Adrenal gland (tissue), 9 donors: ENCODE measurements at regions not wholly inside any gene's neighbourhood (a gene's known extent, or its start where the extent isn't known, plus 50 kb on each side); places are given as distances from the start of the nearest gene placed in this dataset.

ENCODE experiments used
- DNase-seq, 7 donors: peaks; one replicate each; pipeline ENCODE4 v3.0.0-alpha.2; 2019 to 2020
- H3K27ac ChIP-seq, 5 donors: fragments of 200-600 bp; sonication (generic) in 4 of 5; 1 replicate in 3 of 5; 2 replicates in 2 of 5; pipeline versions ENCODE4 v1.5.1 to v1.8.0; 2016 to 2020; ENCODE audit warnings: mild to moderate bottlenecking in 1 of 5
- H3K27me3 ChIP-seq: fragments of 200-600 bp; 2 replicates; pipeline ENCODE4 v1.8.0; 2021
- H3K36me3 ChIP-seq, 2 donors: fragments of 200-600 bp; replicated peaks in 1 of 2; 1 replicate in 1 of 2; 2 replicates in 1 of 2; pipeline versions ENCODE4 v1.5.1 to v1.8.0; 2018 to 2022
- H3K4me1 ChIP-seq, 2 donors: fragments of 200-600 bp; replicated peaks in 1 of 2; 1 replicate in 1 of 2; 2 replicates in 1 of 2; pipeline versions ENCODE4 v1.5.1 to v1.8.0; 2018 to 2021
- H3K4me3 ChIP-seq, 4 donors: fragments of 200-600 bp; sonication (generic) in 3 of 4; one replicate each; pipeline ENCODE4 v1.5.1; 2016 to 2018
- H3K9me3 ChIP-seq, 3 donors: fragments of 200-600 bp; sonication (generic) in 1 of 3; replicated peaks in 1 of 3; 1 replicate in 2 of 3; 2 replicates in 1 of 3; pipeline versions ENCODE4 v1.5.1 to v1.8.0; 2016 to 2021
- POLR2A ChIP-seq, 2 donors: fragments of 450-650 bp; IDR thresholded peaks; one replicate each; pipeline ENCODE4 v1.6.1; 2017; ENCODE audit warnings: antibody characterized with exemption in 2 of 2, mild to moderate bottlenecking in 2 of 2, moderate library complexity in 1 of 2
- WGBS, 4 donors: extraction: QIAGEN DNeasy Blood & Tissue Kit in 2 of 4; methylation state at CpG; one replicate each; pipeline versions ENCODE4 v1.1.5 to v1.1.7; 2013 to 2017; 5-methylcytosine and 5-hydroxymethylcytosine counted together
- intact Hi-C, 2 donors: fragments of 100-400 bp; cut with DNase I; formaldehyde crosslinking; loops; one replicate each; pipeline versions ENCODE4 v1.14.1 to v1.15.0; 2022 to 2023
- TF ChIP-seq, protein P1 (sequence below), 6 experiments: fragments of 450-650 bp in 4 of 6; fragments of 200-600 bp in 2 of 6; sonication (generic) in 1 of 6; IDR thresholded peaks; 1 replicate in 5 of 6; 2 replicates in 1 of 6; pipeline versions ENCODE4 v1.5.1 to v1.8.0; 2016 to 2021; ENCODE audit warnings: antibody characterized with exemption in 6 of 6, mild to moderate bottlenecking in 2 of 6, moderate library complexity in 1 of 6
- donor health status: healthy with polysubstance abuse.
- donor health status: Bipolar disorder and iron deficiency.
- donor health status: DM: yes; HTN: yes; CAD: no.
- donor health status: DM: no; HTN: no; CAD: no.
- donor health status: DM: no; HTN: no; CAD: no.

DNA sequence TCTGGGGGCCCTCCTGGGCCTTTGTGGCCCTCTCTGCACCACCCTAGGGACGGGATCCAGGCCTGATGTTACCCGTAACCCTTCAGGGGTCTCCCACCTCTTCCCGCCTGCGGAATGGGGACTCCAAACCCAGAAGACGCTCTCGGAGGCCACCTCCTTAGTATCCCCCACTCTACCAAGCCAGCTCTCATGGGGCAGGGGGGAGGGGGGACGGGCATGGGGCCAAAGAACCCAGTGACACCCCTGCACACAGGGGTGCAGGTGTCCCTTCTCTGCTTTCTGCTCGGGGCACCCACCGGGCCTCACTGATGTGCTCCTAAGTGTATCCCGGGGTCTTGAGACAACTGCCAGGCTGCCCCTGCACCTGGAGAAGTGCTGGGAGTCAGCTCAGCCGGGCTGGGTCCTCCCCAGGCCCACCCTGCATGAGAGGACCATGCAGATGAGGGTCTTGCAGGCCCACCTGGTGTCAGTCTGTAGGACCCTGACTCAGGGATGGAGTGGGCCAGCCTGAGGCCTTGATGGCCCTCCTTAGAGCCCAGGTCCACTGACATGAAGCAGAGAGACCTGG lies 176.9 kb downstream of the IGLL1 start:
- Histone ChIP-seq H3K9me3 (no peaks in the 10 kb centered on the region), H3K27ac (no peak overlapping the region), H3K4me1 (no peaks in the 10 kb centered on the region), H3K4me3 (no peak overlapping the region), H3K27me3 (no peaks in the 10 kb centered on the region), H3K36me3 (no peaks in the 10 kb centered on the region)
- WGBS, 4 donors, result 80 to 91% (median 89%) methylated on average over 1 to 11 of the region's 11 CpGs
- intact Hi-C loops, result loop anchor here in 1 of 2 donors (10.0 kb wide), 1 partner anchor 132 kb away; no protein-coding TSS in a partner anchor
- no peak for TF ChIP-seq POLR2A (IDR thresholded peaks at IDR 0.05)
- TF ChIP-seq, protein P1, sequence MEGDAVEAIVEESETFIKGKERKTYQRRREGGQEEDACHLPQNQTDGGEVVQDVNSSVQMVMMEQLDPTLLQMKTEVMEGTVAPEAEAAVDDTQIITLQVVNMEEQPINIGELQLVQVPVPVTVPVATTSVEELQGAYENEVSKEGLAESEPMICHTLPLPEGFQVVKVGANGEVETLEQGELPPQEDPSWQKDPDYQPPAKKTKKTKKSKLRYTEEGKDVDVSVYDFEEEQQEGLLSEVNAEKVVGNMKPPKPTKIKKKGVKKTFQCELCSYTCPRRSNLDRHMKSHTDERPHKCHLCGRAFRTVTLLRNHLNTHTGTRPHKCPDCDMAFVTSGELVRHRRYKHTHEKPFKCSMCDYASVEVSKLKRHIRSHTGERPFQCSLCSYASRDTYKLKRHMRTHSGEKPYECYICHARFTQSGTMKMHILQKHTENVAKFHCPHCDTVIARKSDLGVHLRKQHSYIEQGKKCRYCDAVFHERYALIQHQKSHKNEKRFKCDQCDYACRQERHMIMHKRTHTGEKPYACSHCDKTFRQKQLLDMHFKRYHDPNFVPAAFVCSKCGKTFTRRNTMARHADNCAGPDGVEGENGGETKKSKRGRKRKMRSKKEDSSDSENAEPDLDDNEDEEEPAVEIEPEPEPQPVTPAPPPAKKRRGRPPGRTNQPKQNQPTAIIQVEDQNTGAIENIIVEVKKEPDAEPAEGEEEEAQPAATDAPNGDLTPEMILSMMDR (IDR thresholded peaks at IDR 0.05), result no peak
- no peak for DNase-seq

DNA sequence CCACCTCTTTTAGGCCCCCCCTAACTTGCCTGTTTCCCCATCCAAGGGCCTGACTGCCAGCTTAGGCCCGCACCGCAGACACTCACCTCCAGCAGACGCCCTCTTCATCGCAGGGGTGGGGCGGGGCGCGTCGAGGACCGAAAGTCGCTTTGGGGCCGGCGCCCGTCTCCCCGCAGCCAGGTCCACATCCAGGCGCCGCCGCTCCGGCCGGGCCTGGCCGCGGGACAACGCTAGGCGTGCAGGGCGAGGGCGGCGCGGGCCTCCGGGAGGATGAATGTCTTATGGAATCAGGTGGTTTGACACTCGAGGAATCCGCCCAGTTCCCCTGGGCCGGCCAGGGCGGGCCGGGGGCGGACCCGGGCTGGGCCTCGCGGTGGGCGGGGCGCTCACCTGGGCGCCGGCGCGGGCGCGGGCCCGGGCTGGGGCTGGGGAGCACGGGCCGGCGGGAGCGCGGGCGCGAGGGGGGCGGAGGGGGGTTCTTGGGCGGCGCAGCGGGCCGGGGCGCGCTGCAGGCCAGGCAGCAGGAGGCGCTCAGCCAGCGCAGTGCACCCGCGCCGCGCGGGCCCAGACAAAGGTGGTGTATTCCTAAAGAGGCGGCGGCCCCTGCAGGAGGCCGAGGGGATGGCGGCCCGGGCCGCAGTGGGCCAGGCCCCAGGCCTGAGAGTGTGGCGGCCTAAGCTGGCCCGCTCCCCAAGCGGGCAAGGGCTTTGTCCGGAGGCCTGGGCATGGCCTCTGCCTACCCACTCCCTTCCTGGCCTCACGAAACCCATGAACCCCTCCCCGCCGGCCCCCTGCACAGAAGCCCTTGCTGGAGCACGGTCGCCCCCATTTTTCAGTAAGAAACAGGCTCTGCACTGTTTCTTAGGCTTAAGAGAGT lies 177.6 kb downstream of the IGLL1 start:
- peak overlapping the region in 1 of 4 donors; percentile 46 for H3K4me3 ChIP-seq
- no peaks in the 10 kb centered on the region for H3K9me3 ChIP-seq
- intact Hi-C loops, result loop anchor here in 1 of 2 donors (10.0 kb wide), 1 partner anchor 132 kb away; no protein-coding TSS in a partner anchor
- no peaks in the 10 kb centered on the region for H3K4me1 ChIP-seq
- 8 to 18% (median 11%) methylated on average over 3 to 82 of the region's 82 CpGs for WGBS, 4 donors
- H3K27me3 ChIP-seq, result no peaks in the 10 kb centered on the region
- peak in 6 of 7 donors; percentile 49 to 82 (median 56) for DNase-seq
- H3K36me3 ChIP-seq, result no peaks in the 10 kb centered on the region
- no peak for TF ChIP-seq POLR2A (IDR thresholded peaks at IDR 0.05)
- TF ChIP-seq, protein P1 (IDR thresholded peaks at IDR 0.05), result peak; percentile 21 to 59 (median 37)
- no peak overlapping the region for H3K27ac ChIP-seq

DNA sequence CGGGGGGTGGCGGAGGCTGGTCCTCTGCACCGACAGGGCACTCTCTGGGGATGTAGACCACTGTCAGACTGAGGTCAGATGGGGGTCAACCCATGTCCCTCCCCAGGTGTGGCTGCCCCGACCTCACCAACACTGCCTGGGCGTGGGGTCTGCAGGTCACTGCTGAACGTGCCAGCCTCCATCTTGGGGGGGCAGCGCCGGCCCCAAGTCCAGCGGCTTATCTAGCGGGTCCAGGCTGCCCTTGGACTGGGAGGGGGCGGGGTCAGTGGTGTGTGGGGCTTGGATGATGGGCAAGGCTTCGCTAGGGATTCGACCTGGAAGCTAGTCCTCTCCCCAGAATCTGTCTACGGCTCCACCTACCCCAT lies 178.2 kb downstream of the IGLL1 start:
- H3K9me3 ChIP-seq, result no peaks in the 10 kb centered on the region
- H3K27me3 ChIP-seq, result no peaks in the 10 kb centered on the region
- H3K4me3 ChIP-seq, result peak overlapping the region in 1 of 4 donors; percentile 46
- DNase-seq, result peak in 1 of 7 donors; percentile 10
- H3K4me1 ChIP-seq, result no peaks in the 10 kb centered on the region
- TF ChIP-seq, protein P1 (IDR thresholded peaks at IDR 0.05), result no peak
- TF ChIP-seq POLR2A (IDR thresholded peaks at IDR 0.05), result no peak
- intact Hi-C loops, result loop anchor here in 1 of 2 donors (10.0 kb wide), 1 partner anchor 133 kb away; no protein-coding TSS in a partner anchor
- no peaks in the 10 kb centered on the region for H3K36me3 ChIP-seq
- WGBS, 4 donors, result 54 to 74% (median 64%) methylated on average over 7 to 14 of the region's 14 CpGs
- no peak overlapping the region for H3K27ac ChIP-seq

DNA sequence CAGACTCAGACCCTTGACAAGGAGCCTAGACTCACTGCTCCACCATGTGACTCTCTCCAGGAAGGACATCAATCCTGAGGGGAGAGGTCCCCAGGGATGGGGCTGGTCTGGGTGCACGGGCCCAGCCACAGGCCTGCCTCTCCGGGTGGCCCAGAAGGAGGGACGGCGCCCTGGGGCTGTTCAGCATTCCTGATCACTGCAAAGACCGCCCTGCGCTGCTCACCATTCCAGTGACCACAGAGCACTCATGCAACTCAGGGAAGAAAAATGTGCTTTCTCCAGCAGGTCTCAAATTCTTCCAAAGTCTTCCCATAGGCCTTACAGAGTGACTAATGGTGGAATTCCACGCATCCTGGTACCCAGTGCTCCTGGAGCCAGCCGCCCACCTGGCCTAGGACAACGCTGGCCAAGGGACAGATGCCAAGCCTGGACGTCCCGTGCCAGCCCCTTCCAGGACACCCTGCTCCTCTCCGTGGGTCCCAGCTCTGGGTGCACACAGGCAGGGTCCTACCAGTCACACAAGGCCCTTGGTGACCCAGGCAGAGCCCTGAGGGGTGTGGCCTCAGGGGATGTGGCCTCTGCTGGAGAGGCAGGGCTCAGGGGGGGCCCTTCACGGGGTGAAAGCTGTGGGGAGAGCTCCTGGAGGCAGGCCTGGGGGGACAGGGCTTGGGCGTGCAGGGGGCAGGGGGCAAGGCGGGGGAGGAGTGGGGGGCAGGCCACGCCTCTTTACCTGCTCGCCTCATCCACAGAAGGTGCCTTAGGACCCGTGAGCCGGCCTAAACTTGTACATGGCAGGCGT lies 178.8 kb downstream of the IGLL1 start:
- intact Hi-C loops, result loop anchor here in 1 of 2 donors (10.0 kb wide), 1 partner anchor 133 kb away; no protein-coding TSS in a partner anchor
- no peak for TF ChIP-seq POLR2A (IDR thresholded peaks at IDR 0.05)
- TF ChIP-seq, protein P1 (IDR thresholded peaks at IDR 0.05), result no peak
- Histone ChIP-seq H3K27ac (no peak overlapping the region), H3K4me1 (no peaks in the 10 kb centered on the region), H3K36me3 (no peaks in the 10 kb centered on the region), H3K27me3 (no peaks in the 10 kb centered on the region), H3K9me3 (no peaks in the 10 kb centered on the region), H3K4me3 (no peak overlapping the region)
- WGBS, 4 donors, result 79 to 90% (median 88%) methylated on average over 7 to 20 of the region's 20 CpGs
- DNase-seq, result peak in 1 of 7 donors; percentile 8
